HEK293 (cell line): ENCODE measurements at regions not wholly inside any gene's neighbourhood (a gene's known extent, or its start where the extent isn't known, plus 50 kb on each side); places are given as distances from the start of the nearest gene placed in this dataset.

ENCODE experiments used
- CTCF ChIP-seq: fragments of 450-650 bp; formaldehyde crosslinking; IDR thresholded peaks from 2 replicates; pipeline ENCODE4 v1.5.1; 2016; ENCODE audit warnings: missing biosample characterization, missing genetic modification characterization
- MEIS1 ChIP-seq: sonication (generic); formaldehyde crosslinking; IDR thresholded peaks from 2 replicates; pipeline ENCODE4 v1.8.1; 2022; ENCODE audit warnings: missing genetic modification reagents, mild to moderate bottlenecking, borderline replicate concordance
- MZF1 ChIP-seq: fragments of 450-650 bp; formaldehyde crosslinking; IDR thresholded peaks from 2 replicates; pipeline ENCODE4 v1.5.1; 2017; ENCODE audit warnings: missing biosample characterization, missing genetic modification characterization, borderline replicate concordance
- REST ChIP-seq: fragments of 450-650 bp; formaldehyde crosslinking; IDR thresholded peaks from 2 replicates; pipeline ENCODE4 v1.5.1; 2016; ENCODE audit warnings: missing biosample characterization, missing genetic modification characterization
- YY1 ChIP-seq: fragments of 450-650 bp; formaldehyde crosslinking; IDR thresholded peaks from 2 replicates; pipeline ENCODE4 v1.5.1; 2018; ENCODE audit warnings: missing biosample characterization, missing genetic modification characterization
- ZNF10 ChIP-seq: fragments of 450-650 bp; formaldehyde crosslinking; IDR thresholded peaks from 2 replicates; pipeline ENCODE4 v1.5.1; 2017; ENCODE audit warnings: missing biosample characterization, missing genetic modification characterization
- ZNF169 ChIP-seq: fragments of 450-650 bp; formaldehyde crosslinking; IDR thresholded peaks from 2 replicates; pipeline ENCODE4 v1.5.1; 2016; ENCODE audit warnings: missing biosample characterization, missing genetic modification characterization
- ZNF626 ChIP-seq: fragments of 450-650 bp; sonication (Bioruptor Pico); formaldehyde crosslinking; IDR thresholded peaks from 2 replicates; pipeline ENCODE4 v1.5.1; 2018; ENCODE audit warnings: missing biosample characterization, missing genetic modification characterization, inconsistent platforms

- TF ChIP-seq ZNF626 (no peak), CTCF (tag by site-specific recombination) (no peak), ZNF10 (tag by site-specific recombination) (no peak), REST (no peak), YY1 (tag by site-specific recombination) (no peak), MZF1 (no peak), ZNF169 (tag by site-specific recombination) (no peak), MEIS1 (CRISPR knock-in tag) (no peak)
Measured at GRCh38 chr15:70160267-70160666, 62.5 kb upstream of the TLE3 start.
